A673 (cell line): ENCODE measurements at regions not wholly inside any gene's neighbourhood (a gene's known extent, or its start where the extent isn't known, plus 50 kb on each side); places are given as distances from the start of the nearest gene placed in this dataset.

Experiments
- BruUV-seq: library from RNA; stranded (reverse); fragments of 400-500 nt; replicated peaks from 2 replicates; lab custom pipeline; 2021; lab: Mats Ljungman, UMichigan
- CTCF ChIA-PET: fragments of 300-600 bp; sonication (Branson Sonifier 250); formaldehyde crosslinking; loops from one replicate; lab custom pipeline; 2022; ENCODE audit warnings: antibody characterized with exemption; lab: Charles Lee
- POLR2A ChIA-PET: fragments of 300-600 bp; sonication (Branson Sonifier 250); formaldehyde crosslinking; loops from one replicate; lab custom pipeline; 2022; ENCODE audit warnings: antibody characterized with exemption; ENCODE audit not compliant: low non-redundant PET; lab: Charles Lee
- DNase-seq: peaks from one replicate; pipeline ENCODE4 v3.0.0-alpha.2; 2015; ENCODE audit warnings: low spot score
- H3K27ac ChIP-seq: fragments of 200-600 bp; sonication (generic); 2 replicates; pipeline ENCODE4 v1.5.1; 2016; ENCODE audit warnings: mixed run types, low read depth, mild to moderate bottlenecking, mixed read lengths, antibody characterized with exemption, low read length; ENCODE audit not compliant: poor library complexity, severe bottlenecking
- H3K27me3 ChIP-seq: fragments of 200-600 bp; sonication (generic); replicated peaks from 2 replicates; pipeline ENCODE4 v1.6.1; 2017; ENCODE audit warnings: mixed run types, low read depth, mild to moderate bottlenecking, mixed read lengths, antibody characterized with exemption, low read length; ENCODE audit not compliant: insufficient read depth, poor library complexity
- H3K36me3 ChIP-seq: fragments of 200-600 bp; sonication (generic); 2 replicates; pipeline ENCODE4 v1.6.1; 2016; ENCODE audit warnings: mixed run types, mild to moderate bottlenecking, mixed read lengths, antibody characterized with exemption, low read length; ENCODE audit not compliant: insufficient read depth, poor library complexity, severe bottlenecking
- H3K4me1 ChIP-seq: fragments of 200-600 bp; sonication (generic); 2 replicates; pipeline ENCODE4 v1.6.1; 2017; ENCODE audit warnings: mixed run types, mild to moderate bottlenecking, mixed read lengths, antibody characterized with exemption, low read length; ENCODE audit not compliant: insufficient read depth, poor library complexity, severe bottlenecking
- H3K4me3 ChIP-seq: fragments of 200-600 bp; sonication (generic); 2 replicates; pipeline ENCODE4 v1.5.1; 2016; ENCODE audit warnings: low read depth, mixed run types, mild to moderate bottlenecking, mixed read lengths, low read length; ENCODE audit not compliant: poor library complexity, severe bottlenecking
- H3K9me3 ChIP-seq: fragments of 200-600 bp; sonication (generic); 2 replicates; pipeline ENCODE4 v1.6.1; 2016; ENCODE audit warnings: mixed run types, low read depth, mild to moderate bottlenecking, mixed read lengths, antibody characterized with exemption, low read length; ENCODE audit not compliant: poor library complexity, severe bottlenecking
- CTCF ChIP-seq: fragments of 300-800, 200-600 bp; sonication (generic); conservative IDR thresholded peaks from 2 replicates; pipeline ENCODE4 v1.5.1; 2017; ENCODE audit warnings: low read depth, mild to moderate bottlenecking, antibody characterized with exemption, low read length, moderate library complexity, mixed read lengths
- EZH2 ChIP-seq: fragments of 200-600 bp; sonication (generic); IDR thresholded peaks from 2 replicates; pipeline ENCODE4 v1.6.1; 2017; ENCODE audit warnings: borderline replicate concordance, low read depth, mild to moderate bottlenecking, mixed read lengths, antibody characterized with exemption, low read length; ENCODE audit not compliant: poor library complexity, severe bottlenecking
- intact Hi-C: fragments of 100-400 bp; cut with micrococcal nuclease; formaldehyde crosslinking; loops from one replicate; pipeline ENCODE4 v1.10.0; 2022; ENCODE audit not compliant: unreplicated experiment

GRCh38 chr2:190584980-190585661 is 50.6 kb upstream of the NEMP2 start:
- Histone ChIP-seq H3K27me3 (no peaks in the 10 kb centered on the region), H3K9me3 (no peaks in the 10 kb centered on the region), H3K36me3 (no peaks in the 10 kb centered on the region), H3K27ac (no peak overlapping the region), H3K4me1 (no peaks in the 10 kb centered on the region), H3K4me3 (no peak overlapping the region)
- DNase-seq = no peak
- CTCF ChIA-PET = no interaction called here
- intact Hi-C loops = no loop called here
- no TSS peak for BruUV-seq
- TF ChIP-seq CTCF (no peak), EZH2 (no peak)
- POLR2A ChIA-PET = no interaction called here

- ChIA-PET POLR2A (no interaction called here), CTCF (no interaction called here)
- H3K36me3 ChIP-seq = no peaks in the 10 kb centered on the region
- no peak overlapping the region for H3K27ac ChIP-seq
- no peaks in the 10 kb centered on the region for H3K9me3 ChIP-seq
- TF ChIP-seq CTCF = no peak
- no TSS peak for BruUV-seq
- intact Hi-C loops = no loop called here
- no peak for DNase-seq
- H3K4me1 ChIP-seq = no peaks in the 10 kb centered on the region
- no peaks in the 10 kb centered on the region for H3K27me3 ChIP-seq
- no peak overlapping the region for H3K4me3 ChIP-seq
These were observed 52.6 kb upstream of the NEMP2 start for GRCh38 chr2:190587106-190587505.

GRCh38 chr2:190589008-190589407 is 54.5 kb upstream of the NEMP2 start:
- intact Hi-C loops = no loop called here
- no peaks in the 10 kb centered on the region for H3K4me1 ChIP-seq
- H3K27me3 ChIP-seq = no peaks in the 10 kb centered on the region
- ChIA-PET POLR2A (no interaction called here), CTCF (no interaction called here)
- BruUV-seq = no TSS peak
- no peaks in the 10 kb centered on the region for H3K9me3 ChIP-seq
- DNase-seq = no peak
- H3K4me3 ChIP-seq = no peak overlapping the region
- H3K36me3 ChIP-seq = no peaks in the 10 kb centered on the region
- no peak for TF ChIP-seq EZH2
- no peak for TF ChIP-seq CTCF
- no peak overlapping the region for H3K27ac ChIP-seq
